GM13976 (cell line): ENCODE measurements at regions not wholly inside any gene's neighbourhood (a gene's known extent, or its start where the extent isn't known, plus 50 kb on each side); places are given as distances from the start of the nearest gene placed in this dataset.
"Not testable (repeated sequence)": the region's sequence is repeated elsewhere in the genome, so short reads cannot be mapped to it uniquely, and the experiment has no call there.

Experiments
- DNase-seq: peaks from one replicate; pipeline ENCODE4 v3.0.0; 2012; ENCODE audit warnings: low spot score
- CTCF ChIP-seq: IDR thresholded peaks from 2 replicates; pipeline ENCODE4 v1.5.1; 2012; ENCODE audit warnings: borderline replicate concordance, mild to moderate bottlenecking; ENCODE audit not compliant: insufficient read depth; ENCODE audit errors: extremely low read depth, missing control alignments, control extremely low read depth
- in situ Hi-C: fragments of 300-500 bp; cut with MboI; formaldehyde crosslinking; loops from one replicate; pipeline ENCODE4 v1.12.0; 2022; ENCODE audit warnings: low sequenced_read_pairs, mixed read lengths, inconsistent platforms; ENCODE audit not compliant: unreplicated experiment

DNA sequence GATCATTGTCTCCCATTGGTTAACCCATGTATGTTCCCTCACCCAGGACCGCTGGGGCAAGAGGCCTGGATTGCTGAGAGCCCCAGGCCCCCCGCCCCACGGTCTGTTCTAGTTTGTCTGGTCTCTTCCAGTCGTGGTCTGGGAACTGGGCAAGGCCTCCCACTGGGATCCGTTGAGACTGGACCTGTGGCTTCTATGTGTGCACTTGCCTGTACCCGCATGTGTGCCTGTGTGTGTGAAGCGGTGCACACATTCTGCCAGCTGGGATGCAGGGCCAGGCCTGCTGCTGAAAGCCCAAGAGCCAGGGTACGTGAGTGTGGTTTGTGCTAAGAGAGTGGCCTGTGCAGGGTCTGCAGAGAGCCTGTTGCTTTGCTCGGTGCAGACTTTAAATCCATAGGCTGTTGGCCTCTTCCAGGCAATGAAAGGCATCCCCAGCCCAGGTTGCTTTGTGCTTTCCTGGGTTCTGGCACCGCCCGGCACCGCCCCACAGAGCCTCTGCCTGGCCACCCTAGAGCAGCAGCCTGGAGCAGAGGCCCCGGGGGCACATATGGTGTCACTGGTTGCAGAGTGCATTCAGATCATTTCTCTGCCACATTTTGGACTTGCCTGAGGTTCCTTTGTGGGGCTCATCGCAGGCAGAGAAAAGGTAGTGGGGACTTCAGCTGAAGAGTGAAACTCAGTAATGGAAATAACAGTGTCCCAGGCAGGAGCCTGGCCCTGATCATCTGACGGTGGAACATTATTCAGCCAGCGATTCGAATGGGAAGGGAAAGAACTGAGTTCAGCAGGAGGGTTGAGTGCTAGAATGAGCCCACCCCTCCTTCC lies 215.5 kb downstream of the GLRX3 start:
- in situ Hi-C loops: no loop called here

DNA sequence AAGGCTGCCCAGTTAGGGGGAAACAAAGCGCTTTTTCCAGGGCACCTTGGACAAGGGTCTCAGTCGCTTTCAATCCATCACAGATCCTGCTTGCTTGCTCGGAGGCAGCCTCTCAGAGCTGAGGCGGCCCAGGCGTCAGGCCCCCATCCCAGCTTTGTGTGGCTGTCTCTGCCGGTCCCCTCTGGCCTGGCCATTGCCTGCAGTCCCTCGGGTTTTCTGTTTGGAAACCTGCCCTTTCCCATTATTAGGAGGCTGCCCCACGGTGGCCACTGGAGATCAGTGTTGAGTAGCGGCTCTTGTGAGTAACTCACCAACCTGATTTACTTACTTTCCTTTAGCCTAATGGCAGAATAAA lies 216.1 kb downstream of the GLRX3 start:
- in situ Hi-C loops: no loop called here
- no peak for DNase-seq
- no peak for TF ChIP-seq CTCF

More for the DNA sequence above, 215.5 kb downstream of the GLRX3 start:
- TF ChIP-seq CTCF: no peak
- DNase-seq: no peak

- TF ChIP-seq CTCF: no peak
- DNase-seq: no peak
- in situ Hi-C loops: no loop called here
These were observed 217.9 kb downstream of the GLRX3 start for GRCh38 chr10:130353928-130354572.

- no peak for DNase-seq
- in situ Hi-C loops: no loop called here
- TF ChIP-seq CTCF: no peak
These were observed 218.4 kb downstream of the GLRX3 start for GRCh38 chr10:130354573-130354954.

DNA sequence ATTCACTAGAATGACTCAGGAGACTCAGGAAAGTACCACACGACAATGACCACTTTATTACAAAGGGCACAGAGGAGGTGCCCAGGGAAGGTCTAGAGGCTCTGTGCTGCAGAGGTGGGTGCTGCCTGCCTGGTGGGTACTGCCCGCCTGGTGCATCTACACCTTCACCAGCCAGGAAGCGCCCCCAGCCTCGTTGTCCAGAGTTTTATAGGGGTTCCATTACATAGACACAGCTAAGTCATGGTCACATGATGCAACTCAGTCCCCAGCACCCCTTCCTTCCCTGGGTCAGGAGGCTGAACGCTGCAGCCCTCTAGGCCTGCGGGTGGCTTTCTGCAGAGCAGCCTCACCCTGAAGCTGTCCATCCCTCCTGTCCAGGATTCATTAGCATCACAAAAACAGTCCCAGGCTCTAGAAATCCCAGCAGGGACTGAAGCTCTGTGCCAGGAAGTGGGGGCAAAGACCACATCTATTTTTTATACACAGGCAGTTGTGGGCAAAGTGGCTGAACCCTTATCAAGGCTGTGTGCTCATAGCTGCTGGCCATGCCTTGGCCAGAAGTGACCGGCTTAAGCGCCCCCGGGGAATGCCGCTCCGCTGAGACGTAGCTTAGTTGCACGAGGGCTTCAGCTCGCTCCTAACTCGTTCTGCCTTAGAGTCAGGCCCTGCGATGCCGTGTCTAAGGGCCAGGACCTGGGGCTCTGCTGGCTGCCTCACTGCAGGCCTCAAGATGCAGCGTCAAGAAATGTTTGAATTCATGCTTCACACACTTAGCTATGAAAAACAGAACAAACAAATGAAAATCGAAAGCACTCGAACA lies 219.0 kb downstream of the GLRX3 start:
- no peak for TF ChIP-seq CTCF
- in situ Hi-C loops: no loop called here
- no peak for DNase-seq

DNA sequence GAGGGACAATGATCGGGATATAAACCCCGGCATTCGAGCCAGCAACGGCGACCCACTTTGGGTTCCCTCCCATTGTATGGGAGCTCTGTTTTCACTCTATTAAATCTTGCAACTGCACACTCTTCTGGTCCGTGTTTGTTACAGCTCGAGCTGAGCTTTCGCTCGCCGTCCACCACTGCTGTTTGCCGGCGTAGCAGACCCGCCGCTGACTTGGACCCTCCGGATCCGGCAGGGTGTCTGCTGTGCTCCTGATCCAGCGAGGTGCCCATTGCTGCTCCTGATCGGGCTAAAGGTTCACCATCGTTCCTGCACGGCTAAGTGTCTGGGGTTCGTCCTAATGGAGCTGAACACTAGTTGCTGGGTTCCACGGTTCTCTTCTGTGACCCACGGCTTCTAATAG lies 220.2 kb downstream of the GLRX3 start:
- DNase-seq, in situ Hi-C loops: not testable (repeated sequence)

DNA sequence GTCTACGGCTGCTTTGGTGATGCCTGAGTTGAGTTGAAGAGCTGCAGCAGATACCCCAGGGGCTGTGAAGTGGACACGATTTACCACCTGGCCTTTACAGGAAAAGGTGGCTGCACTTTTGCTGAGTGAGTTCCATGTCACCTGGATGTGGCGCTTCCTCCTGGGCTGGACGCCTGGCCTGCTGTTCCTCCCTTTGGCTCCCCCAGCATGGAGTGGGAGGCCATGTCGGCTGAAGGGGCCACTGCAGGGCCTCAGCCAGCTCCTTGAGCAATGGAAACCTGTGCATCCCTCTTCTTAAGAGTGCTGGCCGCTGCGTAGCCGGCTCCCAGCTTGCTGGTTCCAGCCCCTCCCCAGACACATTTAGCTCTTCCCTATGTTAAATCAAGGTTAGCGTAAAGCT lies 221.0 kb downstream of the GLRX3 start:
- DNase-seq: no peak
- in situ Hi-C loops: no loop called here
- no peak for TF ChIP-seq CTCF
